Osteoblast (primary cell): ENCODE measurements at regions not wholly inside any gene's neighbourhood (a gene's known extent, or its start where the extent isn't known, plus 50 kb on each side); places are given as distances from the start of the nearest gene placed in this dataset.

Experiments used
- DNase-seq: peaks from one replicate; pipeline ENCODE4 v3.0.0; 2011; ENCODE audit warnings: low spot score, mixed read lengths; ENCODE audit not compliant: insufficient read length; ENCODE audit errors: missing footprints
- H2AFZ ChIP-seq: 2 replicates; pipeline ENCODE4 v1.6.0; 2011; ENCODE audit warnings: mild to moderate bottlenecking, low read length
- H3K27ac ChIP-seq: 2 replicates; pipeline ENCODE4 v1.5.1; 2011; ENCODE audit warnings: mild to moderate bottlenecking, low read depth, low read length, moderate library complexity
- H3K27me3 ChIP-seq: 2 replicates; pipeline ENCODE4 v1.6.0; 2012; ENCODE audit warnings: mild to moderate bottlenecking, control low read depth, inconsistent platforms, low read length, moderate library complexity; ENCODE audit not compliant: insufficient read depth
- H3K36me3 ChIP-seq: 2 replicates; pipeline ENCODE4 v1.5.1; 2011; ENCODE audit warnings: mild to moderate bottlenecking, low read length, control low read depth, moderate library complexity; ENCODE audit not compliant: insufficient read depth
- H3K4me1 ChIP-seq: 2 replicates; pipeline ENCODE4 v1.5.1; 2011; ENCODE audit warnings: mild to moderate bottlenecking, low read length, control low read depth, moderate library complexity; ENCODE audit not compliant: insufficient read depth
- H3K4me2 ChIP-seq: 2 replicates; pipeline ENCODE4 v1.6.0; 2011; ENCODE audit warnings: mild to moderate bottlenecking, low read length; ENCODE audit not compliant: insufficient read depth
- H3K4me3 ChIP-seq: fragments of 200-600 bp; sonication (generic); 3 replicates; pipeline ENCODE4 v1.5.1; 2012; ENCODE audit warnings: mild to moderate bottlenecking, low read length, inconsistent platforms; ENCODE audit not compliant: insufficient read depth
- H3K79me2 ChIP-seq: 2 replicates; pipeline ENCODE4 v1.6.0; 2012; ENCODE audit warnings: mild to moderate bottlenecking, low read length, control low read depth, inconsistent platforms; ENCODE audit not compliant: insufficient read depth
- H3K9me3 ChIP-seq: 2 replicates; pipeline ENCODE4 v1.5.1; 2011; ENCODE audit warnings: low read depth, low read length, control low read depth
- H4K20me1 ChIP-seq: 2 replicates; pipeline ENCODE4 v1.6.0; 2012; ENCODE audit warnings: mild to moderate bottlenecking, low read length, control low read depth; ENCODE audit not compliant: insufficient read depth
- TF ChIP-seq, protein P1 (sequence below): IDR thresholded peaks from 2 replicates; pipeline ENCODE4 v1.5.1; 2011; ENCODE audit warnings: mild to moderate bottlenecking, low read depth, low read length, moderate library complexity; ENCODE audit errors: extremely low read depth

DNA sequence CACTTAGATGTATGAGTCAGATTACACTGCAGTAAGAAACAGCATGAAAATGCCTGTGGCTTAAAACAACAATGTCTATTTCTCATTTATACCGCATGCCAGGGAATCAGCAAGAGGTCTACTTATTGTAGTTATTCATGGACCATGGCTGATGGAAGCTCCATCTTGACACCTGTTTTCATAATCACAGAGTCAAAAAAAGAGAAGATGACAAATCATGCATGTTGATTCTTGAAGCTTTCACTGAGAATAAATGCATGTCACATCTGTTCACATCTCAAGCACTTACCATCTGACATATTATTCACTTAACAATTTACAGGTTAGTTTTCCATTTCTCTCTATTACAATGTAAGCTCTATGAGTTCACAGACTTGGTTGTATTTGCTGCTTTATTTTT is 194.2 kb upstream of the SLITRK2 start:
- Histone ChIP-seq H3K36me3 (no peaks in the 10 kb centered on the region), H3K27ac (no peak overlapping the region), H3K9me3 (no peaks in the 10 kb centered on the region), H3K27me3 (no peaks in the 10 kb centered on the region), H3K4me1 (no peaks in the 10 kb centered on the region), H3K4me2 (no peak overlapping the region), H3K4me3 (no peak overlapping the region), H3K79me2 (no peaks in the 10 kb centered on the region), H4K20me1 (no peaks in the 10 kb centered on the region), H2AFZ (no peak overlapping the region)
- DNase-seq, result no peak
- TF ChIP-seq, protein P1, sequence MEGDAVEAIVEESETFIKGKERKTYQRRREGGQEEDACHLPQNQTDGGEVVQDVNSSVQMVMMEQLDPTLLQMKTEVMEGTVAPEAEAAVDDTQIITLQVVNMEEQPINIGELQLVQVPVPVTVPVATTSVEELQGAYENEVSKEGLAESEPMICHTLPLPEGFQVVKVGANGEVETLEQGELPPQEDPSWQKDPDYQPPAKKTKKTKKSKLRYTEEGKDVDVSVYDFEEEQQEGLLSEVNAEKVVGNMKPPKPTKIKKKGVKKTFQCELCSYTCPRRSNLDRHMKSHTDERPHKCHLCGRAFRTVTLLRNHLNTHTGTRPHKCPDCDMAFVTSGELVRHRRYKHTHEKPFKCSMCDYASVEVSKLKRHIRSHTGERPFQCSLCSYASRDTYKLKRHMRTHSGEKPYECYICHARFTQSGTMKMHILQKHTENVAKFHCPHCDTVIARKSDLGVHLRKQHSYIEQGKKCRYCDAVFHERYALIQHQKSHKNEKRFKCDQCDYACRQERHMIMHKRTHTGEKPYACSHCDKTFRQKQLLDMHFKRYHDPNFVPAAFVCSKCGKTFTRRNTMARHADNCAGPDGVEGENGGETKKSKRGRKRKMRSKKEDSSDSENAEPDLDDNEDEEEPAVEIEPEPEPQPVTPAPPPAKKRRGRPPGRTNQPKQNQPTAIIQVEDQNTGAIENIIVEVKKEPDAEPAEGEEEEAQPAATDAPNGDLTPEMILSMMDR, result no peak

DNA sequence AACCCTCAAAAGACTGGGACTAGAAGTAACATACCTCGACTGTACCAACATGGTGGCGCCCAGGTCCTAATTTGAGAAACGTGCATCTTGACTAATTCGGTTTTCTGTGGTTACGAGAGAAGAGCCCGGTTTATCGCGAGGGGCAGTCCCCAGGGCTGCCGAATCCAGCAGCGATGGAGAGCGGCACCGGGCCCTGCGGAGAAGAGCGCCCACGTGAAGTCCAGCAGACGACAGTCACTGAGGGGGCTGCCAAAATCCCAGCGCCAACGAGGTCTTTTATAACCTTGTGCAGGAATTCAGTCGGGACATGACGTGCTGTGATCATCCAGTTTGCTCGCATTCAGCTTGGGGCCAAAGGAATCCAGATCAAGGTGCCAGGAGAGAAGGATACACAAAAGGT is 187.5 kb upstream of the SLITRK2 start:
- no peaks in the 10 kb centered on the region for H3K36me3 ChIP-seq

DNA sequence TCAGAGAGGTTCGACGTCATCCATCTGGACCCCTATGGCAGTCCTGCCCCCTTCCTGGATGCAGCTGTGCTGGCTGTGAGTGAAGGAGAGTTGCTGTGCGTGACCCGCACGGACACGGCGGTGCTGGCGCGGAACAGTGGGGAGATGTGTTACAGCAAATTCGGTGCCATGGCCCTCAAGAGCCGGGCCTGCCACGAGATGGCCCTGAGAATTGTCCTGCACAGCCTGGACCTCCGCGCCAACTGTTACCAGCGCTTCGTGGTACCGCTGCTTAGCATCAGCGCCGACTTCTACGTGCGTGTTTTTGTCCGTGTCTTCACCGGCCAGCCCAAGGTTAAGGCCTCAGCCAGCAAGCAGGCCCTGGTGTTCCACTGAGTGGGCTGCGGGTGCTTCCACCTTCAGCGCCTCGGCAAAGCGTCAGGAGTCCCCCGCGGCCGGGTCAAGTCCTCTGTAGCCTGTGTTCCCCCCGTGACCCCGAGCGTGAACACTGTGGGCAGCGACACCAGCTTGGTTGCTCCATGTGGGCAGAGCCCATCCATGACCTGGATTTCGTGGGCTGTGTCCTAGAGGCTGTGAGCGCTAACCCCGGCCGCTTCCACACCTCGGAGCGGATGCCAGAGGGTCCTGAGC is 186.7 kb upstream of the SLITRK2 start:
- H3K36me3 ChIP-seq, result no peaks in the 10 kb centered on the region
- H3K79me2 ChIP-seq, result no peaks in the 10 kb centered on the region
- no peak overlapping the region for H3K4me2 ChIP-seq
- H3K27me3 ChIP-seq, result no peaks in the 10 kb centered on the region
- no peaks in the 10 kb centered on the region for H3K9me3 ChIP-seq
- no peak overlapping the region for H3K4me3 ChIP-seq
- TF ChIP-seq, protein P1, result no peak
- no peaks in the 10 kb centered on the region for H4K20me1 ChIP-seq
- no peak for DNase-seq
- no peak overlapping the region for H2AFZ ChIP-seq
- no peaks in the 10 kb centered on the region for H3K4me1 ChIP-seq
- no peak overlapping the region for H3K27ac ChIP-seq

More for the DNA sequence above, 187.5 kb upstream of the SLITRK2 start:
- Histone ChIP-seq H2AFZ (no peak overlapping the region), H3K27me3 (no peaks in the 10 kb centered on the region), H3K27ac (no peak overlapping the region), H3K79me2 (no peaks in the 10 kb centered on the region), H3K4me1 (no peaks in the 10 kb centered on the region), H3K4me3 (no peak overlapping the region), H3K4me2 (no peak overlapping the region), H4K20me1 (no peaks in the 10 kb centered on the region), H3K9me3 (no peaks in the 10 kb centered on the region)
- DNase-seq, result no peak
- TF ChIP-seq, protein P1, result no peak

DNA sequence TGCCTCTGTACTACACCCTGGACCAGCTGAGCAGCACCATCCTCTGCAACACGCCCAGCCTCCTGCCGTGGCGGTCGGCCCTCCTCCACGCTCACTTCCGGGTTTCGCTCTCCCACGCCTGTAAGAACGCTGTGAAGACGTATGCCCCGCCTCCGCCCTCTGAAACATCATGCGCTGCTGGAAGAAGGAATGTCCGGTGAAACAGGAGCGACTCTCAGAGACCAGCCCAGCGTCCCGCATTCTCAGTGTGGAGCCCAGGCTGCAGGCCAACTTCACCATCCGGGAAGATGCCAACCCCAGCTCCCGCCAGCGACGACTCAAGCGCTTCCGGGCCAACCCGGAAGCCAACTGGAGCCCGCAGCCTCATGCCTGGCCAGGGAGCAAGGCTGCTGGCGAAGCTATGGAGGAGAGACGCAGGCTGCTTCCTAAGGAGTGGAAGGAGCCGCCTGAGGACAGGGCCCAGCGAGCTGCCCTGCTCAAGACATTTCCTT is 186.1 kb upstream of the SLITRK2 start:
- Histone ChIP-seq H2AFZ (no peak overlapping the region), H3K4me1 (no peaks in the 10 kb centered on the region), H3K4me2 (no peak overlapping the region), H3K4me3 (no peak overlapping the region), H3K27ac (no peak overlapping the region), H3K36me3 (no peaks in the 10 kb centered on the region), H4K20me1 (no peaks in the 10 kb centered on the region), H3K79me2 (no peaks in the 10 kb centered on the region), H3K9me3 (no peaks in the 10 kb centered on the region), H3K27me3 (no peaks in the 10 kb centered on the region)
- TF ChIP-seq, protein P1, result no peak
- no peak for DNase-seq
